MCF 10A (cell line): ENCODE measurements at regions not wholly inside any gene's neighbourhood (a gene's known extent, or its start where the extent isn't known, plus 50 kb on each side); places are given as distances from the start of the nearest gene placed in this dataset.

Experiments used
- BruUV-seq: library from RNA; stranded (reverse); fragments of 400-500 nt; replicated peaks from 2 replicates; lab custom pipeline; 2021; lab: Mats Ljungman, UMichigan
- CTCF ChIA-PET: fragments of 300-600 bp; sonication (Branson Sonifier 250); formaldehyde crosslinking; extraction: SDS; loops from one replicate; lab custom pipeline; 2021; ENCODE audit warnings: antibody characterized with exemption, inconsistent platforms; lab: Yijun Ruan, JAX
- POLR2A ChIA-PET: fragments of 300-600, 350-650 bp; sonication (Branson Sonifier 250); formaldehyde crosslinking; extraction: SDS; loops from one replicate; lab custom pipeline; 2020; ENCODE audit warnings: antibody characterized with exemption, inconsistent platforms; lab: Yijun Ruan, JAX
- DNase-seq: peaks from one replicate; pipeline ENCODE4 v3.0.0-alpha.2; 2018; ENCODE audit not compliant: unreplicated experiment
- H3K27ac Mint-ChIP-seq: one replicate; pipeline ENCODE4 v1.8.0; 2022; ENCODE audit warnings: mild to moderate bottlenecking, low read depth, mixed read lengths; ENCODE audit not compliant: unreplicated experiment
- H3K27me3 Mint-ChIP-seq: one replicate; pipeline ENCODE4 v1.8.0; 2022; ENCODE audit warnings: mixed read lengths; ENCODE audit not compliant: insufficient read depth, unreplicated experiment
- H3K36me3 Mint-ChIP-seq: one replicate; pipeline ENCODE4 v1.8.0; 2022; ENCODE audit warnings: mild to moderate bottlenecking, moderate library complexity, mixed read lengths; ENCODE audit not compliant: insufficient read depth, unreplicated experiment
- H3K4me1 Mint-ChIP-seq: one replicate; pipeline ENCODE4 v1.8.0; 2022; ENCODE audit warnings: mixed read lengths; ENCODE audit not compliant: insufficient read depth, unreplicated experiment
- H3K4me3 Mint-ChIP-seq: one replicate; pipeline ENCODE4 v1.8.0; 2022; ENCODE audit warnings: mild to moderate bottlenecking, moderate library complexity, mixed read lengths; ENCODE audit not compliant: unreplicated experiment
- H3K9me3 Mint-ChIP-seq: one replicate; pipeline ENCODE4 v1.8.0; 2022; ENCODE audit warnings: mixed read lengths; ENCODE audit not compliant: unreplicated experiment
- CTCF ChIP-seq: fragments of 200-600 bp; IDR thresholded peaks from one replicate; pipeline ENCODE4 v1.8.0; 2022; ENCODE audit warnings: antibody characterized with exemption, mild to moderate bottlenecking; ENCODE audit not compliant: unreplicated experiment
- intact Hi-C: fragments of 100-400 bp; cut with micrococcal nuclease; formaldehyde crosslinking; loops from 2 replicates; pipeline ENCODE4 v1.14.1; 2022

- Mint-ChIP-seq H3K4me1 (peaks cover 13% of the 10 kb centered on the region), H3K9me3 (no peaks in the 10 kb centered on the region), H3K27me3 (no peaks in the 10 kb centered on the region), H3K27ac (no peak overlapping the region), H3K4me3 (no peak overlapping the region), H3K36me3 (no peaks in the 10 kb centered on the region)
- ChIA-PET POLR2A (no interaction called here), CTCF (no interaction called here)
- TF ChIP-seq CTCF, result no peak
- DNase-seq, result no peak
- no TSS peak for BruUV-seq
- intact Hi-C loops, result no loop called here
These were observed 217.4 kb upstream of the POT1 start for GRCh38 chr7:125147047-125147446.

GRCh38 chr7:125136755-125137532 lies 207.3 kb upstream of the POT1 start:
- Mint-ChIP-seq H3K4me3 (peak overlapping the region; percentile 61), H3K9me3 (no peaks in the 10 kb centered on the region), H3K27me3 (no peaks in the 10 kb centered on the region), H3K27ac (peak overlapping the region; percentile 94), H3K4me1 (peaks cover 8% of the 10 kb centered on the region), H3K36me3 (no peaks in the 10 kb centered on the region)
- BruUV-seq, result no TSS peak
- ChIA-PET CTCF (interaction anchor here (1.5 kb wide), 1 partner anchor 77 kb away, joined by 4 read pairs; no protein-coding TSS in a partner anchor), POLR2A (interaction anchor here (0.7 to 1.4 kb wide), 8 partner anchors 10 to 289 kb away, joined by 3 to 4 read pairs (median 3); partner anchors contain the start of gene POT1)
- no peak for TF ChIP-seq CTCF
- intact Hi-C loops, result no loop called here
- DNase-seq, result peak; percentile 93

- CTCF ChIA-PET, result interaction anchor here (1.5 kb wide), 1 partner anchor 76 kb away, joined by 4 read pairs; no protein-coding TSS in a partner anchor
- Mint-ChIP-seq H3K4me1 (peaks cover 8% of the 10 kb centered on the region), H3K9me3 (no peaks in the 10 kb centered on the region), H3K27me3 (no peaks in the 10 kb centered on the region), H3K36me3 (no peaks in the 10 kb centered on the region), H3K4me3 (no peak overlapping the region), H3K27ac (peak overlapping the region; percentile 94)
- no TSS peak for BruUV-seq
- POLR2A ChIA-PET, result interaction anchor here (0.8 to 1.4 kb wide), 7 partner anchors 10 to 290 kb away, joined by 3 to 4 read pairs (median 3); partner anchors contain the start of gene POT1
- peak; percentile 66 for DNase-seq
- intact Hi-C loops, result no loop called here
- no peak for TF ChIP-seq CTCF
These were observed 206.7 kb upstream of the POT1 start for GRCh38 chr7:125136341-125136740.

- TF ChIP-seq CTCF, result no peak
- DNase-seq, result no peak
- H3K4me3 Mint-ChIP-seq, result no peak overlapping the region
- no peaks in the 10 kb centered on the region for H3K4me1 Mint-ChIP-seq
- ChIA-PET POLR2A (no interaction called here), CTCF (no interaction called here)
- BruUV-seq, result no TSS peak
- no peak overlapping the region for H3K27ac Mint-ChIP-seq
- H3K27me3 Mint-ChIP-seq, result no peaks in the 10 kb centered on the region
- intact Hi-C loops, result no loop called here
- H3K36me3 Mint-ChIP-seq, result no peaks in the 10 kb centered on the region
- H3K9me3 Mint-ChIP-seq, result no peaks in the 10 kb centered on the region
These were observed 200.5 kb upstream of the POT1 start for GRCh38 chr7:125130173-125130572.
